WERI-Rb-1 (cell line): ENCODE measurements at regions not wholly inside any gene's neighbourhood (a gene's known extent, or its start where the extent isn't known, plus 50 kb on each side); places are given as distances from the start of the nearest gene placed in this dataset.

Source experiments
- DNase-seq: peaks from one replicate; pipeline ENCODE4 v3.0.0-alpha.2; 2020
- H3K27ac ChIP-seq: fragments of 250-450 bp; sonication (Bioruptor Pico); 2 replicates; pipeline ENCODE4 v1.5.1; 2020; ENCODE audit warnings: mild to moderate bottlenecking, moderate library complexity
- H3K27me3 ChIP-seq: fragments of 250-450 bp; sonication (Bioruptor Pico); 2 replicates; pipeline ENCODE4 v1.5.1; 2021; ENCODE audit warnings: mild to moderate bottlenecking, low read depth, moderate library complexity; ENCODE audit not compliant: insufficient read depth, severe bottlenecking
- H3K36me3 ChIP-seq: fragments of 250-450 bp; sonication (Bioruptor Pico); 2 replicates; pipeline ENCODE4 v1.5.1; 2020; ENCODE audit warnings: mild to moderate bottlenecking, moderate library complexity
- H3K4me3 ChIP-seq: 2 replicates; pipeline ENCODE4 v1.5.1; 2011; ENCODE audit warnings: low read depth, mild to moderate bottlenecking, control low read depth, low read length
- H3K9me3 ChIP-seq: fragments of 250-450 bp; sonication (Bioruptor Pico); 2 replicates; pipeline ENCODE4 v1.5.1; 2021; ENCODE audit warnings: mild to moderate bottlenecking, moderate library complexity; ENCODE audit not compliant: severe bottlenecking
- TF ChIP-seq, protein P1 (sequence below): IDR thresholded peaks from 2 replicates; pipeline ENCODE4 v1.5.1; 2011; ENCODE audit warnings: low read depth, mild to moderate bottlenecking, control low read depth, inconsistent platforms, low read length

DNA sequence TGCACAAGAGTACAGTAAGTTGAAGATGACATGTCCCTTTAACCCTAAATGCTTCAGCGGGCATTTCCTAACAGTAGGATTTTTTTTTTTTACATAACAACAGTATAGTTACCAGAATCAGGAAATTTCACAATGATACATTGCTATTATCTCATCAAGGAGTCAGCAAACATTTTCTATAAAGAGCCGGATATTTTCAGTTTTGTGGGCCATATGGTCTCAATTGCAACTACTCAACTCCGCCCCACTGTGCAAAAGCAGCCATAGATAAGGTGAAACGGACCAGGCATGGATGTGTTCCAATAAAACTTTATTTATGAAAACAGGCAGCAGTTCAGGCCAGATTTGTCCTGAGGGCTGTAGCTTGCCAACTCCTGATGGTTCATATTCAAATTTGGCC lies 130.6 kb downstream of the SMAD6 start:
- Histone ChIP-seq H3K36me3 (no peaks in the 10 kb centered on the region), H3K27ac (no peak overlapping the region), H3K4me3 (no peak overlapping the region), H3K9me3 (no peaks in the 10 kb centered on the region), H3K27me3 (no peaks in the 10 kb centered on the region)
- TF ChIP-seq, protein P1, sequence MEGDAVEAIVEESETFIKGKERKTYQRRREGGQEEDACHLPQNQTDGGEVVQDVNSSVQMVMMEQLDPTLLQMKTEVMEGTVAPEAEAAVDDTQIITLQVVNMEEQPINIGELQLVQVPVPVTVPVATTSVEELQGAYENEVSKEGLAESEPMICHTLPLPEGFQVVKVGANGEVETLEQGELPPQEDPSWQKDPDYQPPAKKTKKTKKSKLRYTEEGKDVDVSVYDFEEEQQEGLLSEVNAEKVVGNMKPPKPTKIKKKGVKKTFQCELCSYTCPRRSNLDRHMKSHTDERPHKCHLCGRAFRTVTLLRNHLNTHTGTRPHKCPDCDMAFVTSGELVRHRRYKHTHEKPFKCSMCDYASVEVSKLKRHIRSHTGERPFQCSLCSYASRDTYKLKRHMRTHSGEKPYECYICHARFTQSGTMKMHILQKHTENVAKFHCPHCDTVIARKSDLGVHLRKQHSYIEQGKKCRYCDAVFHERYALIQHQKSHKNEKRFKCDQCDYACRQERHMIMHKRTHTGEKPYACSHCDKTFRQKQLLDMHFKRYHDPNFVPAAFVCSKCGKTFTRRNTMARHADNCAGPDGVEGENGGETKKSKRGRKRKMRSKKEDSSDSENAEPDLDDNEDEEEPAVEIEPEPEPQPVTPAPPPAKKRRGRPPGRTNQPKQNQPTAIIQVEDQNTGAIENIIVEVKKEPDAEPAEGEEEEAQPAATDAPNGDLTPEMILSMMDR = no peak
- no peak for DNase-seq

DNA sequence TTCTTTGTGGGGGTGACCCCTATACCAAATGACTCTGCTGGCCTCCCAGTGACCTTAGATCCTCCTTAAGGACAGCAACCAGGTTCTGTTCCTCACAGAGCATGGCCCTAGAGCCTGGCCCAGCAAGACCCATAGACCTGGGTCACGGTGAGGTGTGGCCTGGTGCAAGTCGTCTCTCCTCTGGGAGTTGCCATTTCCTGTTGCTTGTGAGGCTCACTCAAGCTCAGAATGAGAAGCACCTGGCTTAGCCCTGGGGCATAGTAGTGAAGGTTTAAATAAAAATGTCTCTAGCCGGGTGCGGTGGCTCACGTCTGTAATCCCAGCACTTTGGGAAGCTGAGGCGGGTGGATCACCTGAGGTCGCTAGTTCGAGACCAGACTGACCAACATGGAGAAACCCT lies 131.3 kb downstream of the SMAD6 start:
- no peak for DNase-seq
- TF ChIP-seq, protein P1 = no peak
- H3K4me3 ChIP-seq = no peak overlapping the region
- H3K9me3 ChIP-seq = no peaks in the 10 kb centered on the region
- H3K27me3 ChIP-seq = no peaks in the 10 kb centered on the region
- H3K27ac ChIP-seq = no peak overlapping the region
- H3K36me3 ChIP-seq = no peaks in the 10 kb centered on the region

DNA sequence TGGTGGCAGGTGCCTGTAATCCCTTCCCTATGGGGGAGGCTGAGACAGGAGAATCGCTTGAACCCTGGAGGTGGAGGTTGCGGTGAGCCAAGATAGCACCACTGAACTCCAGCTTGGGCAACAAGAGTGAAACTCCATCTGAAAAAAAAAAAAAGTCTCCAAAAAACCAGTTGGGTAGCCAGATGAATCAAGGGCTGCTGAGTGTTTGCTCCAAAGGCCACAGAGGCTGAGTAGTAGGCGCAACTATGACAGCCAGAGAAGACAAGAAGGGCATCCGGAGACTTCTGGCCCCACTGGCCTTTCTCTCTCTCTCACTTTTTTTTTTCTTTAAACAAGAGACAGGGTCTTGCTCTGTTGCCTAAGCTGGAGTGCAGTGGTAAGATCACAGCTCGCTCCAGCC lies 131.8 kb downstream of the SMAD6 start:
- Histone ChIP-seq H3K27ac (no peak overlapping the region), H3K36me3 (no peaks in the 10 kb centered on the region), H3K27me3 (no peaks in the 10 kb centered on the region), H3K4me3 (no peak overlapping the region), H3K9me3 (no peaks in the 10 kb centered on the region)
- TF ChIP-seq, protein P1 = no peak
- DNase-seq = no peak

DNA sequence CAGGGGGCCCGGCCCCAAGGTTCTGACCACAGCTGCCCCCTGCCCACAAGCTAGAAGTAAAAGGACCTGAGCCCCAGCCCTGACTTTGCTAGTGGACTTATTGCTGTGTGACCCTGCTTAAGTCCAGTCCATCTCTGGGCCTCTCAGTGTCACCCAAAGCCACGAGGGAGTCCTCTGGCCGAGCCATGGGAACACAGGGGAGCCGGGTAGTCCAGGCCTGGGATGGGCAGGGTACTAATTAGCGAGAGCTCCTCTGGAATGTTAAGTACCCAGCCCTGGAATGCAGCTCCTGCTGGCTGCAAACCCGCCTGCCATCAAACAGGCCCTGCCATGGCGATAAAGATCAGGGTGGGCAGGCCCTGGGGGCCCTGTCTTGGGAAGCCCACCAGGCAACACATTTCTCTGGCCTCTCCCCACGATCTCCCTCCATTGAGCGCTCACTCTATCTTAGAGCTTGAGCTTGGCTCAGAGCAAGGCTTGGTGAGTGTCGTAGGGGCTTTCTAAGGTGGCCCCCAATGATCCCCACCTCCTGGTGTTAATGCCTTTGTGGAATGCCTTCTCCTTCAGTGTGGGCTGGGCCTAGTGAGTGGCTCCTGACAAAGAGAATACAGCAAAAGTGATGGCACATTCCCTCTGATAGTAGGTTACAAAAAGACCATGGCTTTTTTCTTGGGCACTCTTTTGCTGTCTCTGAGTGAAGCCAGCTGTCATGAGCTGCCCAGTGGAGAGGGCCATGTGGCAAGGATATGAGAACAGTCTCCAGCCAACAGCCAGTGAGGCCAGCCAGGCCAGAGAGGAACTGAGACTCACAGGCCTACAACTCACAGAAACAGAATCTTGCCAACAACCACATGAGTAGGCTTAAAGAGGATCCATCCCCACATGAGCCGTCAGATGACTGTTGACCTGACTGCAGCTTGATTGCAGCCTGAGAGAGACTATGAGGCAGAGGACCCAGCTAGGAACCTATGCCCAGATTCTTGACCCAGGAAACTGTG lies 133.1 kb downstream of the SMAD6 start:
- no peak overlapping the region for H3K4me3 ChIP-seq
- TF ChIP-seq, protein P1 = no peak
- no peaks in the 10 kb centered on the region for H3K9me3 ChIP-seq
- no peak for DNase-seq
- H3K27me3 ChIP-seq = no peaks in the 10 kb centered on the region
- no peaks in the 10 kb centered on the region for H3K36me3 ChIP-seq
- H3K27ac ChIP-seq = no peak overlapping the region

DNA sequence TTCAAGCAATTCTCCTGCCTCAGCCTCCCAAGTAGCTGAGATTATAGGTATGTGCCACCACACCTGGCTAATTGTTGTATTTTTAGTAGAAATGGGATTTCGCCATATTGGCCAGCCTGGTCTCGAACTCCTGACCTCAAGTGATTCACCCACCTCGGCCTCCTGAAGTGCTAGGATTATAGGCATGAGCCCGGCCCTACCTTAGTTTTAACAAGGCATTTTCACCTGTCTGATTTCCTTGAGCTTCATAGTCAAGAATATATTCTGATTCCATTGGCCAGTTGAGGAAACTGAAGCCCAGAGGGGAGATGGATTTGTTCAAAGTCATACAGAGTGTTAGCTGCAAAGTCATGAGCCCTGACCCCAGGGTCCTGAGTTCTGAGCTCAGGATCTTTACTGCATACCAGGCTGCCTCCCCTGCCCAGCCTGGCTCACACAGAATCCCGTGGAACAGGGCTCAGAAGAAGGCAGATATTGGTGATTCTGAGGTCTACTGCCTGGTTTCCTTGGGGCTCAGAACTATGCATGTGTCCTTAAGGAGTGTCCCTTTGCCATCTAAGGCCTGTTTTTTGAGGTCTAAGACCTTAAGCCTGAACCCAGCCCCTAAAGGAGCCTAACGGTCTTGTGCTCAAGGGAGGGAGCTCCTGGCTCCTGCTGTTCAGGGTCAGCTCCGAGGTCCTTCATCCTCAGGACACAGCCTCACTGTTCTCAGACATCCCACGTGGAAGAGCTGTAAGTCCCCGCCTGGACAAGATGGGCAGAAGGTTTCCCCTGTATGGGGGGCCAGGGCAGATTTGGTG lies 134.4 kb downstream of the SMAD6 start:
- Histone ChIP-seq H3K27me3 (no peaks in the 10 kb centered on the region), H3K27ac (no peak overlapping the region), H3K4me3 (no peak overlapping the region), H3K9me3 (no peaks in the 10 kb centered on the region), H3K36me3 (no peaks in the 10 kb centered on the region)
- TF ChIP-seq, protein P1 = no peak
- DNase-seq = no peak
